Adrenal gland (tissue), 9 donors: ENCODE measurements at regions not wholly inside any gene's neighbourhood (a gene's known extent, or its start where the extent isn't known, plus 50 kb on each side); places are given as distances from the start of the nearest gene placed in this dataset.

ENCODE experiments used
- DNase-seq, 7 donors: peaks; one replicate each; pipeline ENCODE4 v3.0.0-alpha.2; 2019 to 2020
- H3K27ac ChIP-seq, 5 donors: fragments of 200-600 bp; sonication (generic) in 4 of 5; 1 replicate in 3 of 5; 2 replicates in 2 of 5; pipeline versions ENCODE4 v1.5.1 to v1.8.0; 2016 to 2020; ENCODE audit warnings: mild to moderate bottlenecking in 1 of 5
- H3K27me3 ChIP-seq: fragments of 200-600 bp; 2 replicates; pipeline ENCODE4 v1.8.0; 2021
- H3K36me3 ChIP-seq, 2 donors: fragments of 200-600 bp; replicated peaks in 1 of 2; 1 replicate in 1 of 2; 2 replicates in 1 of 2; pipeline versions ENCODE4 v1.5.1 to v1.8.0; 2018 to 2022
- H3K4me1 ChIP-seq, 2 donors: fragments of 200-600 bp; replicated peaks in 1 of 2; 1 replicate in 1 of 2; 2 replicates in 1 of 2; pipeline versions ENCODE4 v1.5.1 to v1.8.0; 2018 to 2021
- H3K4me3 ChIP-seq, 4 donors: fragments of 200-600 bp; sonication (generic) in 3 of 4; one replicate each; pipeline ENCODE4 v1.5.1; 2016 to 2018
- H3K9me3 ChIP-seq, 3 donors: fragments of 200-600 bp; sonication (generic) in 1 of 3; replicated peaks in 1 of 3; 1 replicate in 2 of 3; 2 replicates in 1 of 3; pipeline versions ENCODE4 v1.5.1 to v1.8.0; 2016 to 2021
- POLR2A ChIP-seq, 2 donors: fragments of 450-650 bp; IDR thresholded peaks; one replicate each; pipeline ENCODE4 v1.6.1; 2017; ENCODE audit warnings: antibody characterized with exemption in 2 of 2, mild to moderate bottlenecking in 2 of 2, moderate library complexity in 1 of 2
- WGBS, 4 donors: extraction: QIAGEN DNeasy Blood & Tissue Kit in 2 of 4; methylation state at CpG; one replicate each; pipeline versions ENCODE4 v1.1.5 to v1.1.7; 2013 to 2017; 5-methylcytosine and 5-hydroxymethylcytosine counted together
- intact Hi-C, 2 donors: fragments of 100-400 bp; cut with DNase I; formaldehyde crosslinking; loops; one replicate each; pipeline versions ENCODE4 v1.14.1 to v1.15.0; 2022 to 2023
- TF ChIP-seq, protein P1 (sequence below), 6 experiments: fragments of 450-650 bp in 4 of 6; fragments of 200-600 bp in 2 of 6; sonication (generic) in 1 of 6; IDR thresholded peaks; 1 replicate in 5 of 6; 2 replicates in 1 of 6; pipeline versions ENCODE4 v1.5.1 to v1.8.0; 2016 to 2021; ENCODE audit warnings: antibody characterized with exemption in 6 of 6, mild to moderate bottlenecking in 2 of 6, moderate library complexity in 1 of 6
- donor health status: healthy with polysubstance abuse.
- donor health status: Bipolar disorder and iron deficiency.
- donor health status: DM: yes; HTN: yes; CAD: no.
- donor health status: DM: no; HTN: no; CAD: no.
- donor health status: DM: no; HTN: no; CAD: no.

DNA sequence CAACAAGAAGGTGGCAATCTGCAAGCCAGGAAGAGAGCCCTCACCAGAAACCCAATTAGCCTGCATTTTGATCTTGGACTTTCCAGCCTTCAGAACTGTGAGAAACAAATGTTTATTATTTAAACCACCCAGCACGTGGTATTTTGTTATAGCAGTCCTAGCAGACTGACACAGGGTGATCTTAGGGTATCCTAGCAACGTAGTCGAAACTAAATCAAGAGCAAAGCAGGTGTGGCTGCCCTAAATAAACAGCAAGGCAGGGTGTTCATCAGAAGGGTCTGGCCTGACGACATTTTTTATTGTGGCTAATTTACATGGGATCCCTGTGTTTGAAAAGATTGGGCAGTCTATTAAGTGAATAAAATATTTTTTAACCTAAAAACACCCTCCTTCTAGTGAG is 198.8 kb downstream of the VEGFC start:
- H3K27ac ChIP-seq, result no peak overlapping the region
- H3K4me1 ChIP-seq, result no peaks in the 10 kb centered on the region
- intact Hi-C loops, result no loop called here
- DNase-seq, result no peak
- TF ChIP-seq, protein P1, sequence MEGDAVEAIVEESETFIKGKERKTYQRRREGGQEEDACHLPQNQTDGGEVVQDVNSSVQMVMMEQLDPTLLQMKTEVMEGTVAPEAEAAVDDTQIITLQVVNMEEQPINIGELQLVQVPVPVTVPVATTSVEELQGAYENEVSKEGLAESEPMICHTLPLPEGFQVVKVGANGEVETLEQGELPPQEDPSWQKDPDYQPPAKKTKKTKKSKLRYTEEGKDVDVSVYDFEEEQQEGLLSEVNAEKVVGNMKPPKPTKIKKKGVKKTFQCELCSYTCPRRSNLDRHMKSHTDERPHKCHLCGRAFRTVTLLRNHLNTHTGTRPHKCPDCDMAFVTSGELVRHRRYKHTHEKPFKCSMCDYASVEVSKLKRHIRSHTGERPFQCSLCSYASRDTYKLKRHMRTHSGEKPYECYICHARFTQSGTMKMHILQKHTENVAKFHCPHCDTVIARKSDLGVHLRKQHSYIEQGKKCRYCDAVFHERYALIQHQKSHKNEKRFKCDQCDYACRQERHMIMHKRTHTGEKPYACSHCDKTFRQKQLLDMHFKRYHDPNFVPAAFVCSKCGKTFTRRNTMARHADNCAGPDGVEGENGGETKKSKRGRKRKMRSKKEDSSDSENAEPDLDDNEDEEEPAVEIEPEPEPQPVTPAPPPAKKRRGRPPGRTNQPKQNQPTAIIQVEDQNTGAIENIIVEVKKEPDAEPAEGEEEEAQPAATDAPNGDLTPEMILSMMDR (IDR thresholded peaks at IDR 0.05), result no peak
- TF ChIP-seq POLR2A (IDR thresholded peaks at IDR 0.05), result no peak
- H3K9me3 ChIP-seq, result no peaks in the 10 kb centered on the region
- no peaks in the 10 kb centered on the region for H3K36me3 ChIP-seq
- no peak overlapping the region for H3K4me3 ChIP-seq
- no peaks in the 10 kb centered on the region for H3K27me3 ChIP-seq
- 57 to 71% (median 63%) methylated on average over 4 of the region's 4 CpGs for WGBS, 4 donors

DNA sequence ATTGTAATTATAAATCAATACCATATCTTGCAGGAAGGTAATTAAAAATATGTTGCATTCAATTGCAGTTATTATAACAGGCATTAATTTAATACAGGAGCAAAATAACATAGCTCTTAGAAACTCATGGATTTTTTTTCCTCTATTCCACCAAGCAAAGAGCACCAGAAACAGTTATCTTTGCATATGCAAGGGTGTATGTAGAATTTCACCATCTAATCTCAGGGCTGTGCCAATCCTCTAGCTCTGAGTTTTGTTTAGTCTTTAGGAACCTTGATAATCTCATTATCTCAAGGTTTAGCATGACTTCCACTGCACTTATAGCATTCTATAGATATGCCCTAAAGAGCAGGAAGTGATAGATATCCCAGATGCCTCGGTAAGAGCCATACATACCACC is 197.5 kb downstream of the VEGFC start:
- no peak overlapping the region for H3K27ac ChIP-seq

DNA sequence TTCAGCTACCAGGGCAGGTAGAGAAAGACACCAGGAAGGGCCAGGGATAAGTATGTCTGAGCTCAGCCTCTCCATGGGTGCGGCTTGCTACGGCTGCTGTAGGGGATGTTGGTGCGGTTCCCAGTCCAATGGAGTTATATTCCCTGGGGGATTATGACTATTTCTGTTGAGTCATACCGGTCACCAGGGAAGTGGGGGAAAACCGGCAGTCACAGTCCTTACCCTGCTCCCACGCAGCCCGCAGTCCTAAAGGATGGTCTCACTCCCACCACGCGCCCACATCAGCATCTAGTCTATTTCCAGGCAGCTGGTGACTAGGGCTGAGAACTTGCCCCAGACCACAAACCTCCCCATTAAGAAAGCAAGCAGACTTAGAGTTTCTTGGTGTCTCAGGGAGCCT is 191.6 kb downstream of the VEGFC start:
- WGBS, 4 donors, result 86 to 94% (median 90%) methylated on average over 8 to 9 of the region's 9 CpGs
- no peak overlapping the region for H3K27ac ChIP-seq
- TF ChIP-seq, protein P1 (IDR thresholded peaks at IDR 0.05), result no peak
- TF ChIP-seq POLR2A (IDR thresholded peaks at IDR 0.05), result no peak
- no peaks in the 10 kb centered on the region for H3K4me1 ChIP-seq
- H3K9me3 ChIP-seq, result no peaks in the 10 kb centered on the region
- no peaks in the 10 kb centered on the region for H3K36me3 ChIP-seq
- no peak for DNase-seq
- intact Hi-C loops, result no loop called here
- H3K27me3 ChIP-seq, result no peaks in the 10 kb centered on the region
- H3K4me3 ChIP-seq, result no peak overlapping the region

More for the DNA sequence above, 197.5 kb downstream of the VEGFC start:
- Histone ChIP-seq H3K4me1 (no peaks in the 10 kb centered on the region), H3K9me3 (no peaks in the 10 kb centered on the region), H3K27me3 (no peaks in the 10 kb centered on the region), H3K4me3 (no peak overlapping the region), H3K36me3 (no peaks in the 10 kb centered on the region)
- no peak for DNase-seq
- WGBS, 4 donors, result 32 to 74% (median 50%) methylated on average over 1 of the region's 1 CpG
- TF ChIP-seq, protein P1 (IDR thresholded peaks at IDR 0.05), result no peak
- no peak for TF ChIP-seq POLR2A (IDR thresholded peaks at IDR 0.05)
- intact Hi-C loops, result no loop called here

DNA sequence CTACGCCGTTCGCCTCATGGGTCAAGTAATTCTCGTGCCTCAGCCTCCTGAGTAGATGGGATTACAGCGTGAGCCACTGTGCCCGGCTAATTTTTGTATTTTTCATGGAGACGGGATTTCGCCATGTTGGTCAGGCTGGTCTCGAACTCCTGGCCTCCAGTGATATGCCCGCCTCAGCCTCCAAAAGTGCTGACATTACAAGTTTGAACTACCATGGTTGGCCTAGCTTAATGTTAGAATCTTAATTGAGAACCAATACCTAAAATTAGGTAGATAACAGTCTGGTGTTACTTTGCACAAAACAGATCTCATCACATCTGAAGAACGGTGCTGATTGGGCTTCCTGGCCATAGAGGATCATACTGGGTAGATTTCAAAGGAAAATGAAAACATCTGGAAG is 184.9 kb downstream of the VEGFC start:
- Histone ChIP-seq H3K36me3 (no peaks in the 10 kb centered on the region), H3K4me1 (no peaks in the 10 kb centered on the region), H3K27me3 (no peaks in the 10 kb centered on the region), H3K27ac (no peak overlapping the region), H3K9me3 (no peaks in the 10 kb centered on the region), H3K4me3 (no peak overlapping the region)
- TF ChIP-seq, protein P1 (IDR thresholded peaks at IDR 0.05), result no peak
- TF ChIP-seq POLR2A (IDR thresholded peaks at IDR 0.05), result no peak
- intact Hi-C loops, result no loop called here
- no peak for DNase-seq
- WGBS, 4 donors, result 83 to 92% (median 90%) methylated on average over 11 of the region's 11 CpGs
